CD14-positive monocyte (primary cell): ENCODE measurements at regions not wholly inside any gene's neighbourhood (a gene's known extent, or its start where the extent isn't known, plus 50 kb on each side); places are given as distances from the start of the nearest gene placed in this dataset.

ENCODE experiments used
- DNase-seq, 3 donors: peaks; one replicate each; pipeline ENCODE4 v3.0.0-alpha.2; 2011 to 2022
- H2AFZ ChIP-seq: 2 replicates; pipeline ENCODE4 v1.6.0; 2012; ENCODE audit warnings: mild to moderate bottlenecking, low read depth, low read length, inconsistent platforms; ENCODE audit not compliant: insufficient read depth, poor library complexity, severe bottlenecking
- H3K27ac ChIP-seq, 2 donors: 1 replicate in 1 of 2; 2 replicates in 1 of 2; pipeline ENCODE4 v1.5.1; 2012 to 2013; ENCODE audit warnings: low read length in 2 of 2, control low read depth in 1 of 2, inconsistent platforms in 1 of 2, low read depth in 1 of 2, mild to moderate bottlenecking in 1 of 2
- H3K27me3 ChIP-seq, 2 donors: one replicate each; pipeline versions ENCODE4 v1.6.0 to v1.6.1; 2011 to 2013; ENCODE audit warnings: low read length in 2 of 2; ENCODE audit not compliant: control insufficient read depth in 2 of 2, insufficient read depth in 2 of 2
- H3K36me3 ChIP-seq, 2 donors: replicated peaks in 1 of 2; 1 replicate in 1 of 2; 2 replicates in 1 of 2; pipeline versions ENCODE4 v1.5.1 to v1.6.1; 2012 to 2013; ENCODE audit warnings: low read length in 2 of 2, control low read depth in 1 of 2, inconsistent platforms in 1 of 2, mild to moderate bottlenecking in 1 of 2; ENCODE audit not compliant: insufficient read depth in 2 of 2, control insufficient read depth in 1 of 2
- H3K4me1 ChIP-seq, 2 donors: 1 replicate in 1 of 2; 2 replicates in 1 of 2; pipeline versions ENCODE4 v1.5.1 to v1.6.1; 2012 to 2013; ENCODE audit warnings: low read length in 2 of 2, control low read depth in 1 of 2, inconsistent platforms in 1 of 2, mild to moderate bottlenecking in 1 of 2, moderate library complexity in 1 of 2; ENCODE audit not compliant: insufficient read depth in 2 of 2, control insufficient read depth in 1 of 2
- H3K4me2 ChIP-seq: replicated peaks from 2 replicates; pipeline ENCODE3; 2012; ENCODE audit warnings: low read length, moderate library complexity, mild to moderate bottlenecking; ENCODE audit not compliant: poor library complexity, severe bottlenecking; ENCODE audit errors: extremely low read depth
- H3K4me3 ChIP-seq, 3 experiments: fragments of 200-600 bp in 1 of 3; sonication (generic) in 1 of 3; replicated peaks in 1 of 3; 1 replicate in 2 of 3; 2 replicates in 1 of 3; pipeline ENCODE4 v1.5.1; 2011 to 2013; ENCODE audit warnings: low read length in 3 of 3, mild to moderate bottlenecking in 3 of 3, control low read depth in 2 of 3, low read depth in 2 of 3, inconsistent platforms in 1 of 3, moderate library complexity in 1 of 3
- H3K79me2 ChIP-seq: 2 replicates; pipeline ENCODE4 v1.6.0; 2012; ENCODE audit warnings: mild to moderate bottlenecking, control low read depth, inconsistent platforms, low read length, moderate library complexity; ENCODE audit not compliant: insufficient read depth
- H3K9ac ChIP-seq: 2 replicates; pipeline ENCODE4 v1.6.0; 2017; ENCODE audit warnings: low read length, mild to moderate bottlenecking; ENCODE audit not compliant: insufficient read depth, poor library complexity, severe bottlenecking
- H3K9me3 ChIP-seq, 2 donors: replicated peaks in 1 of 2; 1 replicate in 1 of 2; 2 replicates in 1 of 2; pipeline versions ENCODE4 v1.5.1 to v1.6.1; 2012 to 2013; ENCODE audit warnings: low read length in 2 of 2, control low read depth in 1 of 2; ENCODE audit not compliant: control insufficient read depth in 1 of 2, insufficient read depth in 1 of 2
- H4K20me1 ChIP-seq: 2 replicates; pipeline ENCODE4 v1.6.0; 2012; ENCODE audit warnings: mild to moderate bottlenecking, low read length, control low read depth, moderate library complexity; ENCODE audit not compliant: insufficient read depth
- H3K27ac Mint-ChIP-seq, 7 donors: one replicate each; pipeline ENCODE4 v1.8.0; 2020; ENCODE audit warnings: mild to moderate bottlenecking in 7 of 7, mixed read lengths in 7 of 7, moderate library complexity in 6 of 7, inconsistent platforms in 2 of 7
- H3K27me3 Mint-ChIP-seq, 3 donors: one replicate each; pipeline ENCODE4 v1.8.0; 2021 to 2022; ENCODE audit warnings: low read depth in 3 of 3, mild to moderate bottlenecking in 3 of 3, mixed read lengths in 3 of 3, moderate library complexity in 3 of 3, inconsistent platforms in 1 of 3
- H3K36me3 Mint-ChIP-seq, 2 donors: one replicate each; pipeline ENCODE4 v1.8.0; 2020; ENCODE audit warnings: mixed read lengths in 2 of 2, inconsistent platforms in 1 of 2, mild to moderate bottlenecking in 1 of 2
- H3K4me1 Mint-ChIP-seq: one replicate; pipeline ENCODE4 v1.8.0; 2020; ENCODE audit warnings: mild to moderate bottlenecking, mixed read lengths
- H3K4me3 Mint-ChIP-seq, 2 donors: one replicate each; pipeline ENCODE4 v1.8.0; 2020; ENCODE audit warnings: mild to moderate bottlenecking in 2 of 2, mixed read lengths in 2 of 2, moderate library complexity in 1 of 2
- H3K9me3 Mint-ChIP-seq, 7 donors: one replicate each; pipeline ENCODE4 v1.8.0; 2020 to 2022; ENCODE audit warnings: mixed read lengths in 7 of 7, mild to moderate bottlenecking in 6 of 7, moderate library complexity in 6 of 7, inconsistent platforms in 2 of 7
- CTCF ChIP-seq: fragments of 200-600 bp; IDR thresholded peaks from one replicate; pipeline ENCODE4 v1.8.0; 2022; ENCODE audit warnings: antibody characterized with exemption, mild to moderate bottlenecking
- WGBS: methylation state at CpG from one replicate; pipeline ENCODE4 v1.1.5; 2013; ENCODE audit warnings: missing lambda C conversion rate; ENCODE audit not compliant: insufficient coverage; 5-methylcytosine and 5-hydroxymethylcytosine counted together
- intact Hi-C, 2 donors: fragments of 100-400 bp; cut with micrococcal nuclease; formaldehyde crosslinking; loops; one replicate each; pipeline versions ENCODE4 v1.15.0 to v1.15.1; 2023

- H3K4me1 ChIP-seq, result no peaks in the 10 kb centered on the region
- no peaks in the 10 kb centered on the region for H4K20me1 ChIP-seq
- no peak for DNase-seq
- H3K9me3 ChIP-seq, result no peaks in the 10 kb centered on the region
- no peak overlapping the region for H3K27ac ChIP-seq
- H3K4me2 ChIP-seq, result no peak overlapping the region
- H3K36me3 Mint-ChIP-seq, result no peaks in the 10 kb centered on the region
- H3K4me1 Mint-ChIP-seq, result peaks cover 4% of the 10 kb centered on the region
- TF ChIP-seq CTCF, result no peak
- WGBS, result 98% methylated on average over 8 of the region's 8 CpGs
- no peaks in the 10 kb centered on the region for H3K36me3 ChIP-seq
- no peak overlapping the region for H3K4me3 Mint-ChIP-seq
- no peak overlapping the region for H2AFZ ChIP-seq
- no peaks in the 10 kb centered on the region for H3K79me2 ChIP-seq
- H3K9ac ChIP-seq, result no peak overlapping the region
- no peak overlapping the region for H3K4me3 ChIP-seq
- intact Hi-C loops, result no loop called here
- H3K27me3 Mint-ChIP-seq, result peaks cover 9 to 10% (median 9%) of the 10 kb centered on the region in 3 donors
- H3K9me3 Mint-ChIP-seq, result peaks cover 0 to 3% (median 0%) of the 10 kb centered on the region in 7 donors
- no peaks in the 10 kb centered on the region for H3K27me3 ChIP-seq
- H3K27ac Mint-ChIP-seq, result peak overlapping the region in 1 of 7 donors; percentile 3
These were observed 77.2 kb upstream of the FTH1 start for GRCh38 chr11:62044639-62045121.

GRCh38 chr11:62035293-62035692 lies 67.9 kb upstream of the FTH1 start:
- no peak overlapping the region for H3K9ac ChIP-seq
- DNase-seq, result no peak

More at GRCh38 chr11:62035293-62035692, 67.9 kb upstream of the FTH1 start:
- Mint-ChIP-seq H3K9me3 (peaks cover 0 to 5% (median 4%) of the 10 kb centered on the region in 7 donors), H3K36me3 (peaks cover 0 to 6% of the 10 kb centered on the region in 2 donors), H3K4me3 (peak overlapping the region in 1 of 2 donors; percentile 72), H3K4me1 (peaks cover 33% of the 10 kb centered on the region), H3K27ac (peak overlapping the region in 6 of 7 donors; percentile 60 to 94 (median 86)), H3K27me3 (peaks cover 4 to 15% (median 4%) of the 10 kb centered on the region in 3 donors)
- H4K20me1 ChIP-seq, result no peaks in the 10 kb centered on the region
- intact Hi-C loops, result no loop called here
- TF ChIP-seq CTCF, result no peak
- no peak overlapping the region for H2AFZ ChIP-seq
- no peak overlapping the region for H3K4me3 ChIP-seq
- no peaks in the 10 kb centered on the region for H3K79me2 ChIP-seq
- H3K27me3 ChIP-seq, result no peaks in the 10 kb centered on the region
- H3K36me3 ChIP-seq, result no peaks in the 10 kb centered on the region
- no peak overlapping the region for H3K27ac ChIP-seq
- peaks cover 27 to 34% of the 10 kb centered on the region in 2 donors for H3K4me1 ChIP-seq
- no peaks in the 10 kb centered on the region for H3K9me3 ChIP-seq
- no peak overlapping the region for H3K4me2 ChIP-seq
